Body of pancreas (tissue), 4 donors: ENCODE measurements at regions not wholly inside any gene's neighbourhood (a gene's known extent, or its start where the extent isn't known, plus 50 kb on each side); places are given as distances from the start of the nearest gene placed in this dataset.

Experiments
- POLR2A ChIP-seq, 3 donors: fragments of 450-650 bp; IDR thresholded peaks; one replicate each; pipeline ENCODE4 v1.6.1; 2016; ENCODE audit warnings: antibody characterized with exemption in 3 of 3, mild to moderate bottlenecking in 2 of 3
- TF ChIP-seq, protein P1 (sequence below), 7 experiments: fragments of 450-650 bp in 4 of 7; fragments of 200-600 bp in 3 of 7; sonication (generic) in 3 of 7; IDR thresholded peaks; one replicate each; pipeline ENCODE4 v1.5.1; 2016 to 2019; ENCODE audit warnings: antibody characterized with exemption in 7 of 7

DNA sequence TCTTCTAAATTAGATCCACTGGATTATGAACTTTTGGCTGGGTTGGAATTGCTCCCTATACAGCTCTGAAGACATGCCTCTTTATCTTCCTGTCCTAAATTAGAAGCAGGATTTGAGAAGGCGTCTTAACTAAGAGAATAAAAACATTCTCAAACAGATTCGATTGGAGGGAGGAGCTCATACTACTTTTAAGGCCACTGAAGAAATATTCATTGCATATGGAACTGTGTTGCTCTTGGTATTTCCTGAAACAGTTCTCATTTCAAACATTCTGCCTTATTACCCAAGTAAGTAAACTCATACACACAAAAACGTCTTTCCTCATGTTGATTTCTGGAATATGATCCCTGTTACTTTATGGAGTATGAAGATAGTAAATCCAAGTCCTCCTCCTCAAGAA lies 519.7 kb upstream of the CDH4 start:
- TF ChIP-seq, protein P1, sequence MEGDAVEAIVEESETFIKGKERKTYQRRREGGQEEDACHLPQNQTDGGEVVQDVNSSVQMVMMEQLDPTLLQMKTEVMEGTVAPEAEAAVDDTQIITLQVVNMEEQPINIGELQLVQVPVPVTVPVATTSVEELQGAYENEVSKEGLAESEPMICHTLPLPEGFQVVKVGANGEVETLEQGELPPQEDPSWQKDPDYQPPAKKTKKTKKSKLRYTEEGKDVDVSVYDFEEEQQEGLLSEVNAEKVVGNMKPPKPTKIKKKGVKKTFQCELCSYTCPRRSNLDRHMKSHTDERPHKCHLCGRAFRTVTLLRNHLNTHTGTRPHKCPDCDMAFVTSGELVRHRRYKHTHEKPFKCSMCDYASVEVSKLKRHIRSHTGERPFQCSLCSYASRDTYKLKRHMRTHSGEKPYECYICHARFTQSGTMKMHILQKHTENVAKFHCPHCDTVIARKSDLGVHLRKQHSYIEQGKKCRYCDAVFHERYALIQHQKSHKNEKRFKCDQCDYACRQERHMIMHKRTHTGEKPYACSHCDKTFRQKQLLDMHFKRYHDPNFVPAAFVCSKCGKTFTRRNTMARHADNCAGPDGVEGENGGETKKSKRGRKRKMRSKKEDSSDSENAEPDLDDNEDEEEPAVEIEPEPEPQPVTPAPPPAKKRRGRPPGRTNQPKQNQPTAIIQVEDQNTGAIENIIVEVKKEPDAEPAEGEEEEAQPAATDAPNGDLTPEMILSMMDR (IDR thresholded peaks at IDR 0.05): no peak
- TF ChIP-seq POLR2A (IDR thresholded peaks at IDR 0.05): no peak
